CD4-positive, alpha-beta T cell treated with Interleukin-6 for 4 hours (primary cell): ENCODE measurements at regions not wholly inside any gene's neighbourhood (a gene's known extent, or its start where the extent isn't known, plus 50 kb on each side); places are given as distances from the start of the nearest gene placed in this dataset.
"Not testable (repeated sequence)": the region's sequence is repeated elsewhere in the genome, so short reads cannot be mapped to it uniquely, and the experiment has no call there.

Source experiments
- DNase-seq: peaks from one replicate; pipeline ENCODE4 v3.0.0-alpha.2; 2020; ENCODE audit warnings: mixed read lengths

GRCh38 chr3:177463863-177464262 lies 266.6 kb upstream of the TBL1XR1 start:
- no peak for DNase-seq

DNA sequence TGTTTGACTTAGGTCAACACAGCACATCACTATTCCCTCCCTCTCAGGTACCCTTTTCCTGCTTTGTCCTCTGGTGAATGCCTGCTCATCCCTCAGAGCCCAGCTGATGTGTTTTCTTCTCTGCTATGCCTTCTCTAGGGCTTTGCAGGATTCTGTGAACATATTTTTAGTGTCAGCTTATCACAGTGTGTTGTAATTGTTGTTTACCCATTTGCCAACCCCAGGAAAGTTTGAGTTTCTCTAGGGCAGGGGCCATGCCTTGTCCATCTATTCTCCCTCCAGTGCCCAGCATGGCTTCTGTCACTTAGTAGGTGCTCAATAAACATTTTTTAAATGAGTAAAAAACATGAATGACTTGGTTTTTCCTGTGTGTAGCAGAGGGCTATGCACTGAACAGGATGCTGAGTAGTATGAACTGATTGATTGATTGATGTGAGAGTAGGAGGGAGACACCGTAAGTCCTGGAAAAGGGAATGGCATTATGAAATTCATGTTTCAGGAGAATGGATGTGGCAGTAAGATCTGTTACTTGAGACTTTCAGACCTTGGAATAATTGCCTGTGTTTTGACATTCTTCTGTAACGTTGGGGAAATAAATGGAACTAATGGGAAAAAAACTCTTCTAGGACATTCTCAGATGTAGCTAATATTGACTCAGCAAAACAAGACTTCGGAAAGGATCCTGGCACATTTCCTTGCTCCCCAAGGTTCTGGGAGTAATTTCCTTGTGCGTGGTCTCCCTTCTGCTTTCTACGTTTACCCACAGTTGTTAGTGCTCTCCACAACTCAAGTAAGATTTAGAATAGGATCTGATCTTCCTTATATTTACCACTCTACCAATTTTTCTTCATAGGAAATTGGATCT lies 267.3 kb upstream of the TBL1XR1 start:
- no peak for DNase-seq

DNA sequence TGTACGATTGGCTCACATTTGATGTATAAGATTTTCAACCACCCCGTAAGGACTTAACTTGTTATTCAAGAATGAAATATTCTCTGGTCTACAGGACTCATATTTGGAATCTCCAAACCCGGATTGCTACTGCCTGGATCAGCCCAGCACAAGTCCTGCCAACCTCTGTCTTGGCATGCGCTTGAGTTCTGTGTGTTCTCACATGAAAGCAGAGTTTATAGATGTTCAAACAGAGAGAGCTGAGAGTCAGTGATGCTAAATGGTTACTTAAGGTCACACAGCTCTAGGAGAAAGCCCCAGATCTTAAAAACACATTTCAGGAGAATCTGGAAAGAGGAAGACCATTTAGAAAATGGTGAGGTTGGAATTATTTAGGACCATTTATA lies 268.0 kb upstream of the TBL1XR1 start:
- no peak for DNase-seq

DNA sequence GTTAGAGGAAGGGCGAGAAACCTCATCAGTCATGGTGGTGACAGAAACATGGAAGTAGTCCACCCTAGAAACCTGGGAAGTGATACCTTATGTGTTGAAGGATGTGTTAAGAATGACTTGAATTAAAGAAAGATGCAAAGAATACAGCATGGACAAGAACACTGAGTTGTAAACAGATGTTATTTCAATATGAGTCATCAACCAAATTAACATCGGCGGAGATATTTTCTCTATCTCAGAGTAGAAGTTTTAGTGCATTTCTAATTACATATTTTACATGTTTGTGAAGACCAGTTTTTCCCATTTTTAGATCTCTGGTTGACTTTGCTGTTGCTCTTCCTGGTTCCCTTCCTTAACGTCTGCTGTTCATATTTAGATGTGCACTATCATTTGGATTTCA lies 268.8 kb upstream of the TBL1XR1 start:
- no peak for DNase-seq

DNA sequence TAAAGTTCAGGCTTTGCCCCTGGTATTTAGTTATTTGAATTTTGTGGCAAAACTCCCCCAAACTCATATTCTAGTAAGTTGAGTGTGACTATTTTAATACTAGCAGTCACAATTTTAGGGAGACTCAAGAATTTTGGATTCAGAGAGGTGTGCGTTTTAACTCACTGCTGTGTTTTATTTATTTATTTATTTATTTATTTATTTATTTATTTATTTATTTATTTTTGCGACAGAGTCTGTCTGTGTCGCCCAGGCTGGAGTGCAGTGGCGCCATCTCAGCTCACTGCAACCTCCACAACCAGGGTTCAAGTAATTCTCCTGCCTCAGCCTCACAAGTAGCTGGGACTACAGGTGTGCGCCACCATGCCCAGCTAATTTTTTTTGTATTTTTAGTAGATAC lies 269.3 kb upstream of the TBL1XR1 start:
- not testable (repeated sequence) for DNase-seq

DNA sequence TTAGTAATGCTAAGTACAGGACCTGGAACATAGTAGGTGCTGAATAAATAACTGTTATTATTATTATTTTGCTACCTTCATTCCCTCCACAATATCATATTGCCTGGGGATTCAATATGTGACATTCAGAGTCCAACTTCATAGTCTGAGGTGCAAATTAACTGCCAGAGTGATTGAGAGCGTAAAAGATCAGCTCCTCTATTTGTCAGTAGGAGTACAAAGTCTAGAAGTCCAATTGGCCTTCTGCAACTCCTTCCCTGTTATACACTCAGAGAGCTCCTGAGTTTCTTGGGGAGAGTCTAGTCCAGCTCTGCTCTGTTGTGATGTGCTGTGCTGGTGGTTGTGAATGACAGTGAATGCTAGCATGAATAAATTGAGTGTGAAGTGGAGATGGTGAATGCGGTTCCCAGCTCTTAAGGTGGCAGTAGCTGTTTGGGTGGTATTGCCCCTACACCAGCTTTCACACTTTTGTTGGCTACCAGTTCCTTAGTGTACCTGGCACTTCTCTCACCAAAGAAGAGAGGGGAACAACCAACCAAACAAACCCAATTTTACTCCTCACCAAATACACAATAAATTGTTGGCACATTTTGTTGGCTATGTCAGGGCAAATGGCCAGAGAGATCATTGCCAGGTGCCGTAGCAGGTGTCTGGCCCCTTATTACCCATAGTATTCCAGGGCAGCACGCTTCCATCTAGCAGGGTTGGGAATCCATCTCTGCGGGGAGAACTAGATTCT lies 270.1 kb upstream of the TBL1XR1 start:
- no peak for DNase-seq

- no peak for DNase-seq
Observed at GRCh38 chr3:177468331-177468730, 271.0 kb upstream of the TBL1XR1 start.

GRCh38 chr3:177468816-177469215 lies 271.5 kb upstream of the TBL1XR1 start:
- no peak for DNase-seq

DNA sequence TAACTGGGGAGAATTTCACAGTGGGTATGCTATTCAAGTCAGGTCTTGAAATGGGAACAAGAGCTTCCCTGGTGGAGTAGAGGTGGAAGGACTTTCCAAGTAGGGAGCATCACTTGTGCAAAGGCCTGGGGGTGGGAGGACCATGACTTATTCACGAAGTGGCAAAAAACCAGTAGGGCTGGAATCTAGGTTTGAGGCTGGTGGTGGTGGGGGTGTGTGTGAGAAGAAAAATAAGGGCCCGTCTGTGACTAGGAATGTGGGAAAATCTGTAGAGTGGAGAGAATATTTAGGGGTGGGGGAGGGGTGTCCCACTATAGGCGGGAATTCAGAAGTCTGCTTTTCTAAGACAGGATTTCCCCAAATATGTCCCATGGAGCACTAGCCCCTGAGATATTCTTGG lies 271.9 kb upstream of the TBL1XR1 start:
- DNase-seq: no peak

- no peak for DNase-seq
Observed at GRCh38 chr3:177470197-177470941, 273.1 kb upstream of the TBL1XR1 start.

DNA sequence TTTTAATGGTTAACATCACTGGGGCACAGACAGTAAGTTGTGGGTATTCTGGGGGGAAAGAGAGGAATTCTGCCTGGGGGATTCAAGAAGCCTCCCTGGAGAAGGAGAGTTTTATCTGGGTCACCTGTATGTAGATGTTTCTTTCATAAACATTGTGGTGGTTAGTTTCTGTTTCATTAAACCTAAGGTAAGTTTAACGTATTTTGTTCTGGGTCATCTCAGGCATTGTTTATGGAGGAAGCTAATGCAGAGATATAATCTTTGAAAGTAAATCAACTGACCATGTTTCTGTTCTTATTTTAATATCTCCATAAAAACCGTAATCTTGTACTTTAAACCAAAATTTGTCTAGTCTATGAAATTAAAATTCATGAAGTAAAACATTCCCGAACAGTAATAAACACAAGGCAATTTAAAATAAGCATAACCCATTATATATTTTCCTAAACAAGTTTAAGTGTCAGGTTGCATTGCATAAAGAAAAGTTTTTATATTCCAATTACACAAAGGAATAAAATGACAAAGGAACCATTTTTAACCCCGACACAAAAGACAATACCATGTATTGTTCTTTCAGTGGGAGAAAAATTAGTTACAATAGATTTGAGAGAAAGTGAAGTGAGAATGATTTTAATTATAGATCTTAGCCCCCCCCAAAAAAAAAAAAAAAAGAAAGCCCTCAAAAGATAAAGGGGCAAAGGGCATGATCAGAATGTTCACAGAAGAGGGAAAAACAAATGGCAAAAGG lies 274.6 kb upstream of the TBL1XR1 start:
- DNase-seq: no peak

- no peak for DNase-seq
Observed at GRCh38 chr3:177473184-177473583, 275.9 kb upstream of the TBL1XR1 start.

- DNase-seq: no peak
Observed at GRCh38 chr3:177473903-177474302, 276.6 kb upstream of the TBL1XR1 start.

DNA sequence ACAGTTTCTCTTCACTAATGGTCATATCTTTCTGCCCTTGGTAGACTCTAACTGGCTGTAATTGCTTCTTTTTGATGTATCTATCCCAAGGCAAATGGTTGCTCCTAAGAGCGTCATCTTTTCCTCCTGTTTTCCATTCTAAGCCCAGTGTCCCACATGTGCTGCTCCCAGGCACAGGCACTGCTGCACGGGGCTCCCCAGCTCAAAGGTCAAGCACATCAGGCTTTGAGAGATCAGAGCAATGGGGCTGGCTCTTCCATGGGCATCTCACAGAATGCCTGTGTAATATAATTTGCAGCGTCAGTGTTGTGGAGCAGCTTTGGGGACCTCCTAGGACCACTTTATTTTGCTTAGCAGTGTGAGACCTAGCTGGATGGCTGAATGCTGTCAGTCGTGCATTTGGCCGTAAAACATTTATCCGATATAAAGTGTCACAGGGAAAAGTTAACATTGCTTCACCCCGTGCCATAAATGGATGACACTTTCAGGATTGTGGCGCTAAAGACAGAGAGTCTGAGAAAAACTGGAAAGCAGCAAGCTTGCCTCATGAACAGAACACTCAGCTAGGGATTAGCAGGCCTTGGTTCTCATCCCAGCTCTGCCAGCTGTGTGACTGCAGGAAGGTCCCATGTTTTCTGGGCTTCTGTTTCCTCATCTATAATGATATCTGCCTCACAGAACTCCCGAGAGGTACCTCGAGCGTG lies 277.5 kb upstream of the TBL1XR1 start:
- no peak for DNase-seq

DNA sequence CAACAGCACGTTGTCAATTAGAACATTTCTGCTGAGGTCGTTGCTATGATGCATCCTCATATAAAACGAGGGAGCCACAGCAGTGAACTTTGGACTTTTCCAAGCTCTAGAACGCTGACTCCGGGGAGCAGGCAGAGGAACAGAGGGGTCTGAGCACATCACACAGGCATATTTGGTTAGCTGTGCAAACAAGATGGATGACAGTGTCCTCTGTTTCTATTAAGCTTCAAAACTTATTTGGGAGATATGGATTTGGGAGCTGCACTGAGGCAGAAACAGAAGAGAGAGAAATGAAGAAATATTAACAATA lies 278.0 kb upstream of the TBL1XR1 start:
- no peak for DNase-seq

DNA sequence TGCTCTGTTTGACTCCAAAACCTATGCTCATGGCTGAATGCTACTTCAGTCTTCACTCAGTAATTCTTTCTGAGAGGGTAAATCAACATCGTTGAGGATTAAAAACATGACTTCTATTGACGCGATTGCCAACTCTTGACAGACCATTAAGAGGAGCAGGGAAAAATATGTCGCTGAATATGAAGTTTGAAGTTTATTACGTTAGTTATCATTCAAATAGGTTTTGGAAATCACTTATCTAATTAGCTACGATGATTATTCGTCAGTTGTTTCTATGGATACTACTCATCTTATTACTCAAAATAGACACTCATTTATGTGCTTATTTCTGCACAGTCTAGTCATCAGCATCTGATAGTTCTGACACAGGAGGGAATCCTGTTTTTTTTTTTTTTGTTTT lies 279.2 kb upstream of the TBL1XR1 start:
- no peak for DNase-seq

- DNase-seq: no peak
Observed at GRCh38 chr3:177476921-177477435, 279.7 kb upstream of the TBL1XR1 start.

GRCh38 chr3:177478170-177478867 lies 281.0 kb upstream of the TBL1XR1 start:
- no peak for DNase-seq

- no peak for DNase-seq
Observed at GRCh38 chr3:177479630-177480029, 282.3 kb upstream of the TBL1XR1 start.

- no peak for DNase-seq
Observed at GRCh38 chr3:177481329-177481728, 284.0 kb upstream of the TBL1XR1 start.

DNA sequence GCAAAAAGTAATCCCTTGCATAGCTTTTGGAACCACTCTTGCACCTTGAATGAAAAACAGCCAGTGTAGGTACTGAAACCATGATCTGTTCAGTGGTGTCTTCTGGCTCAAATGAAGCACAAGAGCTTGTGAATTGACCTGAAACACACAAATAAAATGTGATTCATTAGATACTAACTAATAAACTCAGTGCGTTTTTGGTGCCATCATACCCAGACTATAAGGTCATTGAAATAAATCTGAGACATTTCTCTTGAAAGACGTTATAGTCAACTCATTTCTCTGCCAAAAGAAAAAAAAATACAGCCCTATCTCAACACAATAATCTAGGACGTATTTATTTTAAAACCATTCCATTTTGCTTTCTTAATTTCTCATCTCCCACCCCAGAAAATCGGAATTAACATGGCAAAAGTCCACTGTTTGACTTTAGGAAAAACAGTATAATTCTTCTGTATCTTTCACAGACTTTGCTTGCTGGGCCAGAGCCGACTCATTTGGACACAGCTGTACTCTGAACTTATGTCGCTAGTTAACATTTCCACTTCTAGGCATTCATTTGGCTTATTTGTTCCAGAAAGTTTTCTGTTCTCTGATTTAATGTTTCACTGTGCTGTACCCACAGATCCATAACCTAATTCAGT lies 284.9 kb upstream of the TBL1XR1 start:
- DNase-seq: no peak
